ENCODE measurements at regions not wholly inside any gene's neighbourhood (a gene's known extent, or its start where the extent isn't known, plus 50 kb on each side); places are given as distances from the start of the nearest gene placed in this dataset.

GRCh38 chr3:147161833-147162232 lies 244.5 kb downstream of the ZIC4 start (continued):
- no peak for TF ChIP-seq SKIL (IDR thresholded peaks at IDR 0.05; ENCODE audit: low read depth, poor library complexity, severe bottlenecking)
- TF ChIP-seq GATAD2B (conservative IDR thresholded peaks at IDR 0.05; ENCODE audit: low read depth): no peak
- no peak for TF ChIP-seq RAD21 (IDR thresholded peaks at IDR 0.05; ENCODE audit: insufficient read depth, low read depth, low read length)
- no peak for TF ChIP-seq CREB1 (IDR thresholded peaks at IDR 0.05; ENCODE audit: low read depth)
- TF ChIP-seq ESRRA (IDR thresholded peaks at IDR 0.05; ENCODE audit: low read length): no peak
- no peak for TF ChIP-seq ZBED1 (IDR thresholded peaks at IDR 0.05; ENCODE audit: borderline replicate concordance)
- TF ChIP-seq IKZF2 (IDR thresholded peaks at IDR 0.05): peak in 1 of 2 experiments; percentile 17; a peak in 2 of 4 replicates
- no peak for TF ChIP-seq STAT3 (IDR thresholded peaks at IDR 0.05; ENCODE audit: low read depth, low read length)
- TF ChIP-seq SIX5 (IDR thresholded peaks at IDR 0.05; ENCODE audit: low read depth, low read length, severe bottlenecking): no peak
- no peak for TF ChIP-seq IRF4 (IDR thresholded peaks at IDR 0.05; ENCODE audit: low read depth, low read length)
- 0 out of 2 replicates have a peak, but pooled peaks have one; percentile 32 for TF ChIP-seq DPF2 (IDR thresholded peaks at IDR 0.05)
- no peak for TF ChIP-seq BRCA1 (IDR thresholded peaks at IDR 0.05; ENCODE audit: low read depth, low read length)
- TF ChIP-seq ZNF24 (IDR thresholded peaks at IDR 0.05): no peak
- no peak for TF ChIP-seq HDAC6 (IDR thresholded peaks at IDR 0.05; ENCODE audit: unreplicated experiment)
- TF ChIP-seq MTA2 (IDR thresholded peaks at IDR 0.05; ENCODE audit: low read depth): peak; percentile 55
- no peak for TF ChIP-seq WRNIP1 (IDR thresholded peaks at IDR 0.05; ENCODE audit: borderline replicate concordance, low read depth, low read length)
- no peak for TF ChIP-seq STAT1 (conservative IDR thresholded peaks at IDR 0.05)
- TF ChIP-seq MEF2B (IDR thresholded peaks at IDR 0.05; ENCODE audit: partially characterized antibody, poor library complexity, severe bottlenecking): peak; percentile 18
- no peak for TF ChIP-seq MTA3 (IDR thresholded peaks at IDR 0.05; ENCODE audit: borderline replicate concordance, low read length)
